PC-3 (cell line): ENCODE measurements at regions not wholly inside any gene's neighbourhood (a gene's known extent, or its start where the extent isn't known, plus 50 kb on each side); places are given as distances from the start of the nearest gene placed in this dataset.

ENCODE experiments used
- ATAC-seq: fragments of 200-7000 bp; cut with Tn5 transposase; 2 replicates; pipeline ENCODE4 v1.9.1; 2020; ENCODE audit warnings: mild to moderate bottlenecking, moderate library complexity
- BruUV-seq: library from RNA; stranded (reverse); fragments of 400-500 nt; replicated peaks from 2 replicates; lab custom pipeline; 2021; lab: Mats Ljungman, UMichigan
- CTCF ChIA-PET: fragments of 300-600 bp; sonication (Branson Sonifier 250); formaldehyde crosslinking; loops from one replicate; lab custom pipeline; 2022; ENCODE audit warnings: antibody characterized with exemption; lab: Charles Lee
- POLR2A ChIA-PET: fragments of 300-600 bp; sonication (Branson Sonifier 250); formaldehyde crosslinking; loops from one replicate; lab custom pipeline; 2022; ENCODE audit warnings: antibody characterized with exemption; ENCODE audit not compliant: unreplicated experiment; lab: Charles Lee
- DNase-seq: peaks from one replicate; pipeline ENCODE4 v3.0.0-alpha.2; 2015
- H2AFZ ChIP-seq: fragments of 300-600 bp; sonication (generic); 2 replicates; pipeline ENCODE4 v1.6.0; 2016; ENCODE audit warnings: antibody characterized with exemption, low read length
- H3F3A ChIP-seq: fragments of 300-600 bp; sonication (generic); one replicate; pipeline ENCODE4 v1.6.0; 2017; ENCODE audit warnings: antibody characterized with exemption, low read length, control low read depth, mild to moderate bottlenecking; ENCODE audit not compliant: unreplicated experiment
- H3K27ac ChIP-seq: fragments of 300-600 bp; sonication (generic); 2 replicates; pipeline ENCODE4 v1.5.1; 2016; ENCODE audit warnings: mild to moderate bottlenecking, low read length
- H3K27me3 ChIP-seq: fragments of 300-600 bp; sonication (generic); 2 replicates; pipeline ENCODE4 v1.6.1; 2016; ENCODE audit warnings: low read length, mixed read lengths
- H3K36me3 ChIP-seq: fragments of 300-600 bp; sonication (generic); 2 replicates; pipeline ENCODE4 v1.6.1; 2016; ENCODE audit warnings: low read depth, mixed run types, low read length, mixed read lengths
- H3K4me1 ChIP-seq: fragments of 300-600 bp; sonication (generic); 2 replicates; pipeline ENCODE4 v1.5.1; 2016; ENCODE audit warnings: low read length; ENCODE audit not compliant: insufficient read depth
- H3K4me2 ChIP-seq: fragments of 300-600 bp; sonication (generic); 2 replicates; pipeline ENCODE4 v1.6.0; 2016; ENCODE audit warnings: low read length
- H3K4me3 ChIP-seq: fragments of 300-600 bp; sonication (generic); 2 replicates; pipeline ENCODE4 v1.5.1; 2016; ENCODE audit warnings: mild to moderate bottlenecking, low read length, mixed read lengths
- H3K79me2 ChIP-seq: fragments of 300-600 bp; sonication (generic); 2 replicates; pipeline ENCODE4 v1.6.1; 2017; ENCODE audit warnings: low read length, mixed read lengths
- H3K9ac ChIP-seq: fragments of 300-600 bp; sonication (generic); 2 replicates; pipeline ENCODE4 v1.6.0; 2016; ENCODE audit warnings: mild to moderate bottlenecking, low read length
- H3K9me2 ChIP-seq: fragments of 300-600 bp; sonication (generic); replicated peaks from 2 replicates; pipeline ENCODE4 v1.6.1; 2016; ENCODE audit warnings: mixed run types, low read length, mixed read lengths
- H3K9me3 ChIP-seq: fragments of 300-600 bp; sonication (generic); 2 replicates; pipeline ENCODE4 v1.6.1; 2016; ENCODE audit warnings: low read length, mixed read lengths
- H4K20me1 ChIP-seq: fragments of 300-600 bp; sonication (generic); 2 replicates; pipeline ENCODE4 v1.6.1; 2016; ENCODE audit warnings: low read length, mixed read lengths
- EZH2 ChIP-seq: fragments of 300-600 bp; sonication (generic); IDR thresholded peaks from one replicate; pipeline ENCODE4 v1.6.1; 2017; ENCODE audit warnings: antibody characterized with exemption, mild to moderate bottlenecking, low read length; ENCODE audit not compliant: unreplicated experiment
- EZH2phosphoT487 ChIP-seq: fragments of 300-600 bp; sonication (generic); IDR thresholded peaks from 2 replicates; pipeline ENCODE4 v1.6.1; 2018; ENCODE audit warnings: mild to moderate bottlenecking, antibody characterized with exemption, low read length, borderline replicate concordance
- intact Hi-C: fragments of 100-400 bp; cut with micrococcal nuclease; formaldehyde crosslinking; loops from 2 replicates; pipeline ENCODE4 v1.9.0; 2023
- TF ChIP-seq, protein P1 (sequence below): fragments of 300-600 bp; sonication (generic); conservative IDR thresholded peaks from 2 replicates; pipeline ENCODE4 v1.5.1; 2017; ENCODE audit warnings: antibody characterized with exemption, low read depth, mild to moderate bottlenecking, low read length

- DNase-seq (no peak), ATAC-seq (no peak)
- no peaks in the 10 kb centered on the region for H3K79me2 ChIP-seq
- H3K9ac ChIP-seq, result no peak overlapping the region
- intact Hi-C loops, result no loop called here
- no peaks in the 10 kb centered on the region for H4K20me1 ChIP-seq
- H2AFZ ChIP-seq, result no peak overlapping the region
- no peak overlapping the region for H3K27ac ChIP-seq
- BruUV-seq, result no TSS peak
- H3F3A ChIP-seq, result no peaks in the 10 kb centered on the region
- no peak overlapping the region for H3K4me2 ChIP-seq
- H3K9me3 ChIP-seq, result peaks cover 25% of the 10 kb centered on the region
- no peaks in the 10 kb centered on the region for H3K9me2 ChIP-seq
- CTCF ChIA-PET, result no interaction called here
- POLR2A ChIA-PET, result no interaction called here
- H3K4me1 ChIP-seq, result no peaks in the 10 kb centered on the region
- H3K4me3 ChIP-seq, result no peak overlapping the region
- TF ChIP-seq EZH2phosphoT487 (no peak), EZH2 (no peak)
- TF ChIP-seq, protein P1, sequence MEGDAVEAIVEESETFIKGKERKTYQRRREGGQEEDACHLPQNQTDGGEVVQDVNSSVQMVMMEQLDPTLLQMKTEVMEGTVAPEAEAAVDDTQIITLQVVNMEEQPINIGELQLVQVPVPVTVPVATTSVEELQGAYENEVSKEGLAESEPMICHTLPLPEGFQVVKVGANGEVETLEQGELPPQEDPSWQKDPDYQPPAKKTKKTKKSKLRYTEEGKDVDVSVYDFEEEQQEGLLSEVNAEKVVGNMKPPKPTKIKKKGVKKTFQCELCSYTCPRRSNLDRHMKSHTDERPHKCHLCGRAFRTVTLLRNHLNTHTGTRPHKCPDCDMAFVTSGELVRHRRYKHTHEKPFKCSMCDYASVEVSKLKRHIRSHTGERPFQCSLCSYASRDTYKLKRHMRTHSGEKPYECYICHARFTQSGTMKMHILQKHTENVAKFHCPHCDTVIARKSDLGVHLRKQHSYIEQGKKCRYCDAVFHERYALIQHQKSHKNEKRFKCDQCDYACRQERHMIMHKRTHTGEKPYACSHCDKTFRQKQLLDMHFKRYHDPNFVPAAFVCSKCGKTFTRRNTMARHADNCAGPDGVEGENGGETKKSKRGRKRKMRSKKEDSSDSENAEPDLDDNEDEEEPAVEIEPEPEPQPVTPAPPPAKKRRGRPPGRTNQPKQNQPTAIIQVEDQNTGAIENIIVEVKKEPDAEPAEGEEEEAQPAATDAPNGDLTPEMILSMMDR, result no peak
- H3K36me3 ChIP-seq, result no peaks in the 10 kb centered on the region
- H3K27me3 ChIP-seq, result peaks cover 5% of the 10 kb centered on the region; the same call in 1 of the 2 replicates
Measured at GRCh38 chr11:115761817-115762216, 257.6 kb upstream of the CADM1 start.

- H3K27me3 ChIP-seq, result peaks cover 5% of the 10 kb centered on the region; the same call in 1 of the 2 replicates
- H3F3A ChIP-seq, result no peaks in the 10 kb centered on the region
- no peak for DNase-seq
- no peaks in the 10 kb centered on the region for H3K4me1 ChIP-seq
- no peak overlapping the region for H2AFZ ChIP-seq
- no TSS peak for BruUV-seq
- no peak overlapping the region for H3K27ac ChIP-seq
- no peak overlapping the region for H3K9ac ChIP-seq
- H3K9me3 ChIP-seq, result peaks cover 25% of the 10 kb centered on the region
- intact Hi-C loops, result no loop called here
- ATAC-seq, result no peak
- H3K79me2 ChIP-seq, result no peaks in the 10 kb centered on the region
- H3K4me3 ChIP-seq, result no peak overlapping the region
- H4K20me1 ChIP-seq, result no peaks in the 10 kb centered on the region
- ChIA-PET POLR2A (no interaction called here), CTCF (no interaction called here)
- H3K36me3 ChIP-seq, result no peaks in the 10 kb centered on the region
- H3K4me2 ChIP-seq, result no peak overlapping the region
- TF ChIP-seq, protein P1, result no peak
- TF ChIP-seq EZH2 (no peak), EZH2phosphoT487 (no peak)
- H3K9me2 ChIP-seq, result no peaks in the 10 kb centered on the region
Measured at GRCh38 chr11:115761348-115761747, 257.1 kb upstream of the CADM1 start.

- Histone ChIP-seq H3K27me3 (peaks cover 5% of the 10 kb centered on the region; the same call in 1 of the 2 replicates), H3K9me3 (peaks cover 22% of the 10 kb centered on the region), H3K4me1 (no peaks in the 10 kb centered on the region), H3K4me3 (no peak overlapping the region), H3K9ac (no peak overlapping the region), H3F3A (no peaks in the 10 kb centered on the region), H3K4me2 (no peak overlapping the region), H3K9me2 (no peaks in the 10 kb centered on the region), H4K20me1 (no peaks in the 10 kb centered on the region), H3K79me2 (no peaks in the 10 kb centered on the region), H3K27ac (no peak overlapping the region), H2AFZ (no peak overlapping the region), H3K36me3 (no peaks in the 10 kb centered on the region)
- ChIA-PET CTCF (no interaction called here), POLR2A (no interaction called here)
- no peak for ATAC-seq
- no TSS peak for BruUV-seq
- TF ChIP-seq EZH2 (no peak), EZH2phosphoT487 (no peak)
- TF ChIP-seq, protein P1, result no peak
- no peak for DNase-seq
- intact Hi-C loops, result no loop called here
Measured at GRCh38 chr11:115760461-115761320, 256.5 kb upstream of the CADM1 start.
